ENCODE measurements at regions not wholly inside any gene's neighbourhood (a gene's known extent, or its start where the extent isn't known, plus 50 kb on each side); places are given as distances from the start of the nearest gene placed in this dataset.

DNA sequence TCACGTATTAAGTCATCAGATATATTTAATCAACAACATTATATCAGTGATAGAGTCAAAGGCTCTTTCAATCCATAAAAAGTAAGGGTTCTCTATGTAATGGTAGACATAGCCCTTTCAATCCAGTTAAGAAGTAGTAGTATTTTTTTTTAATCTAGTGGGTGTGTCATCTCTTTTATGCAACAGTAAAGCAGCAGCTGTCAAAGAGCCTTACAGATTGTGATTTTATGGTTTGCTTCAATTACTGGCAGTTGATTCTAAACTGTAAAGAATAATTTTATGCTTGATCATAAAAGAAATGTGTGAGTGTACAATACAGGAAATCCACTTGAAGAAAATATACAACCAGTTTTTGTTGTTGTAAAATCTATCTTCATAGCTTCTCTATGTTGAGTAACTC lies 902.6 kb upstream of the MBL2 start:
- no peak overlapping the region for H3K27ac Mint-ChIP-seq
- H3K4me3 Mint-ChIP-seq, result no peak overlapping the region
- Histone ChIP-seq H3K27me3 (ENCODE audit: control insufficient read depth in 1 of 2, insufficient read depth in 2 of 2, low read length in 2 of 2) (no peaks in the 10 kb centered on the region), H3K4me3 (ENCODE audit: low read length) (no peak overlapping the region), H3K36me3 (ENCODE audit: insufficient read depth, low read length) (no peaks in the 10 kb centered on the region), H3K27ac (ENCODE audit: low read depth in 1 of 2, low read length in 2 of 2) (no peak overlapping the region), H3K4me1 (ENCODE audit: insufficient read depth, low read length) (no peaks in the 10 kb centered on the region), H3K9me3 (ENCODE audit: control insufficient read depth in 1 of 2, insufficient read depth in 1 of 2, low read length in 2 of 2) (peaks cover 0 to 4% of the 10 kb centered on the region in 2 experiments)
- H3K36me3 Mint-ChIP-seq (ENCODE audit: low read depth), result no peaks in the 10 kb centered on the region
- no peaks in the 10 kb centered on the region for H3K27me3 Mint-ChIP-seq
- ChIA-PET POLR2A (no interaction called here), CTCF (no interaction called here)
- TF ChIP-seq, protein P1, sequence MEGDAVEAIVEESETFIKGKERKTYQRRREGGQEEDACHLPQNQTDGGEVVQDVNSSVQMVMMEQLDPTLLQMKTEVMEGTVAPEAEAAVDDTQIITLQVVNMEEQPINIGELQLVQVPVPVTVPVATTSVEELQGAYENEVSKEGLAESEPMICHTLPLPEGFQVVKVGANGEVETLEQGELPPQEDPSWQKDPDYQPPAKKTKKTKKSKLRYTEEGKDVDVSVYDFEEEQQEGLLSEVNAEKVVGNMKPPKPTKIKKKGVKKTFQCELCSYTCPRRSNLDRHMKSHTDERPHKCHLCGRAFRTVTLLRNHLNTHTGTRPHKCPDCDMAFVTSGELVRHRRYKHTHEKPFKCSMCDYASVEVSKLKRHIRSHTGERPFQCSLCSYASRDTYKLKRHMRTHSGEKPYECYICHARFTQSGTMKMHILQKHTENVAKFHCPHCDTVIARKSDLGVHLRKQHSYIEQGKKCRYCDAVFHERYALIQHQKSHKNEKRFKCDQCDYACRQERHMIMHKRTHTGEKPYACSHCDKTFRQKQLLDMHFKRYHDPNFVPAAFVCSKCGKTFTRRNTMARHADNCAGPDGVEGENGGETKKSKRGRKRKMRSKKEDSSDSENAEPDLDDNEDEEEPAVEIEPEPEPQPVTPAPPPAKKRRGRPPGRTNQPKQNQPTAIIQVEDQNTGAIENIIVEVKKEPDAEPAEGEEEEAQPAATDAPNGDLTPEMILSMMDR (IDR thresholded peaks at IDR 0.05), result no peak
- intact Hi-C loops (cut with DNase I, micrococcal nuclease), result no loop called here
- no peak for ATAC-seq (ENCODE audit: poor library complexity)
- DNase-seq, result no peak
- no peaks in the 10 kb centered on the region for H3K9me3 Mint-ChIP-seq
- no peaks in the 10 kb centered on the region for H3K4me1 Mint-ChIP-seq (ENCODE audit: low read depth)

DNA sequence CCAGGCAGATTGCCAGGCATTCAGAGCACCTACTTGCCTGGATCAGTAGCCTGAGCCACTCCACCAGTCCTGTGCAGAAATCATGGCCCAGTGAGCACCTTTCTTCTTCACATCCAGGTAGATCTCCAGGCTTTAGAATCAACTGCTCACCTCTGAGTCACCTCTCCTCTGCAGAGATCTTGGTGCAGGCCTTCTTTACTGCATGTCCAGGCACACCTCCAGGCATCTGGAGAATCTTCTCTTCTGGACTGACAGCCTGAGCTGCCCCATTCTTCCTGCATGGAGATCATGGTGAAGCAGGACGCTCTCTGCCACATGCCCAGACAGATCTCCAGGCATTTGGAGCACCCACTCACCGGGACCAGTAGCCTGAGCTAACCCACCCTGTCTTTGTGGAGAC lies 894.5 kb upstream of the MBL2 start:
- Histone ChIP-seq H3K36me3 (ENCODE audit: insufficient read depth, low read length) (no peaks in the 10 kb centered on the region), H3K27ac (ENCODE audit: low read depth in 1 of 2, low read length in 2 of 2) (no peak overlapping the region), H3K4me3 (ENCODE audit: low read length) (no peak overlapping the region), H3K27me3 (ENCODE audit: control insufficient read depth in 1 of 2, insufficient read depth in 2 of 2, low read length in 2 of 2) (no peaks in the 10 kb centered on the region), H3K9me3 (ENCODE audit: control insufficient read depth in 1 of 2, insufficient read depth in 1 of 2, low read length in 2 of 2) (peaks cover 7 to 13% of the 10 kb centered on the region in 2 experiments), H3K4me1 (ENCODE audit: insufficient read depth, low read length) (no peaks in the 10 kb centered on the region)
- ChIA-PET CTCF (no interaction called here), POLR2A (no interaction called here)
- H3K9me3 Mint-ChIP-seq, result peaks cover 12% of the 10 kb centered on the region
- no peak overlapping the region for H3K4me3 Mint-ChIP-seq
- no peak overlapping the region for H3K27ac Mint-ChIP-seq
- H3K27me3 Mint-ChIP-seq, result no peaks in the 10 kb centered on the region
- no peaks in the 10 kb centered on the region for H3K36me3 Mint-ChIP-seq (ENCODE audit: low read depth)
- ATAC-seq (ENCODE audit: poor library complexity) (no peak), DNase-seq (no peak)
- intact Hi-C loops (cut with DNase I, micrococcal nuclease), result no loop called here
- no peaks in the 10 kb centered on the region for H3K4me1 Mint-ChIP-seq (ENCODE audit: low read depth)
- TF ChIP-seq, protein P1 (IDR thresholded peaks at IDR 0.05), result no peak

GRCh38 chr10:53664282-53665019 lies 891.9 kb upstream of the MBL2 start:
- Histone ChIP-seq H3K27ac (ENCODE audit: low read depth in 1 of 2, low read length in 2 of 2) (no peak overlapping the region), H3K4me1 (ENCODE audit: insufficient read depth, low read length) (no peaks in the 10 kb centered on the region), H3K9me3 (ENCODE audit: control insufficient read depth in 1 of 2, insufficient read depth in 1 of 2, low read length in 2 of 2) (peaks cover 7 to 22% of the 10 kb centered on the region in 2 experiments), H3K4me3 (ENCODE audit: low read length) (no peak overlapping the region), H3K36me3 (ENCODE audit: insufficient read depth, low read length) (no peaks in the 10 kb centered on the region), H3K27me3 (ENCODE audit: control insufficient read depth in 1 of 2, insufficient read depth in 2 of 2, low read length in 2 of 2) (no peaks in the 10 kb centered on the region)
- DNase-seq (no peak), ATAC-seq (ENCODE audit: poor library complexity) (no peak)
- intact Hi-C loops (cut with DNase I, micrococcal nuclease), result no loop called here
- TF ChIP-seq, protein P1 (IDR thresholded peaks at IDR 0.05), result no peak
- ChIA-PET POLR2A (no interaction called here), CTCF (no interaction called here)
- Mint-ChIP-seq H3K9me3 (peaks cover 16% of the 10 kb centered on the region), H3K4me1 (ENCODE audit: low read depth) (no peaks in the 10 kb centered on the region), H3K27ac (no peak overlapping the region), H3K36me3 (ENCODE audit: low read depth) (no peaks in the 10 kb centered on the region), H3K4me3 (no peak overlapping the region), H3K27me3 (no peaks in the 10 kb centered on the region)
